Activated T-cell treated with anti-CD3 and anti-CD28 coated beads for 48 hours (primary cell): ENCODE measurements at regions not wholly inside any gene's neighbourhood (a gene's known extent, or its start where the extent isn't known, plus 50 kb on each side); places are given as distances from the start of the nearest gene placed in this dataset.

Experiments used
- DNase-seq: peaks from one replicate; pipeline ENCODE4 v3.0.0-alpha.2; 2020; ENCODE audit warnings: low read depth

DNA sequence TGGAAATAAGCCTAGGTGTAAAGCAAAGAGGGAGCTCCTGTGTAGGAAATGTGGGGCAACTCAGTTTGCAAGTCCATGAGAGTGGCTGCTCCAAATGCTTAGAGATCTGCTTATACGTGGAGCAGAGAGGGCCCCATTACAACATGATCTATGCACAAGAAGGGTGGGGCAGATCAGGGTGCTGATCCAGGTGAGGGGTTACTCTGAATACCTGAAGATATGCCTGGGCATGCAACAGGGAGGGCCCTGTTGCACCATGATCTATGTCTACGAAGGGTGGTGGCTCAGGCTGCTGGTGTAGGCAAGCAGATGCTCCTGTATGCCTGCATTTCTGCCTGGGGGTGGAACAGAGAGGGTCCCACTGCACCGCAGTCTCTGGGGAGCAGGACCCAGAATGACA is 1121.2 kb downstream of the RAPGEF2 start:
- no peak for DNase-seq

DNA sequence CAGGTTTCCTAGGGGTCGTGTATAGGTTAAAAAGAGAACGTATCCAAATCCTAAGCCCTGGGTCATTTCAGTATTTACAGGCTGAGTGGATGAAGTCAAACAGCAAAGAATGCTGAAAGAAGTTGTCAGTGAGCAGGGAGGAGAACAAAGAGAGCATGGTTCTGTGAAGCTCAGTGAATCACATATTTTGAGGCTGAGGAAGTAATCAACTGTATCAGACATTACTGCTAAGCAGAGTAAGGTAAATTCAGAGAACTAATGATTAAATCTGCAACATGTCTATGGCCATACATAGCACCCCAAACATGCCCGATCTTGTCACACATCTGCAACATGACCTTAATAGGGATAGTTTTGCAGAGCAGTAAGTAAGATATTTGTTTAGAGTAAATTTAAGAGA is 1130.3 kb downstream of the RAPGEF2 start:
- no peak for DNase-seq

DNA sequence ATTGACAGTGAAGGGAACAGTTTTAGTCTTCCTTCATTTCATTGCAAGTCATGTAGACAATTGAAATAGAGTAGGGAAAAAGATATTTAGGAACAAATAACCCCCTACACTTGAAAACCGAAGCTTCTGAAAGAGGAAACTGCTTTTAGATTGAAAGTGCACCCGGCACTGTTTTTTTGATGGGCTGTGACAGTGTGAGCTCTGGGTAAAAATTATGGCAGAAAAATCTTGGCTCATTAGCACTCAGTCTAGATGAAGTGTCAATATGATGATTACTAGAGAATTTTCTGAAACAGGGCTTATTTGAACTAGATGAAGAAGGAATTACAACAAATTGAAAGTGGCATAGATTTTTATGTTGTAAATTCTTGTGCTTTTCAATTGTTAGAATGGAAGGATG is 1132.4 kb downstream of the RAPGEF2 start:
- no peak for DNase-seq

DNA sequence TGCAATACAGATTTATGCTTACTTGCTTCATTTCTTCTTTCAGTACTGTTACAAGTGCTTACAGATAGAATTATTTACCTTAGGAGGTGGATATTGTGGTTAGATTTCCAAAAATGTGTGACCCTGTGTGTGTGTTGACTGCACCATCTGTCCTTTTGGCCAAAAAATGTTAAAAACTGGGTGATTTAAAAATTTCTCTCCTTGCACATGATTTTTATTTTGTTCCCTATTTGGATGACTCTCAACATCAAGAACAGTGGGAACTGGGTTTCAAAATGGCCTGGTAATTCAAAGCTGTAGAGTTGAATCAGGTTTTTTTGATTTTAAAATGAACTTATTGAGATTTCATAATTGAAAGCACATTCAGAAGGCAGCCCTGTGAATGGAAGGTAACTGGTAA is 1132.9 kb downstream of the RAPGEF2 start:
- no peak for DNase-seq

DNA sequence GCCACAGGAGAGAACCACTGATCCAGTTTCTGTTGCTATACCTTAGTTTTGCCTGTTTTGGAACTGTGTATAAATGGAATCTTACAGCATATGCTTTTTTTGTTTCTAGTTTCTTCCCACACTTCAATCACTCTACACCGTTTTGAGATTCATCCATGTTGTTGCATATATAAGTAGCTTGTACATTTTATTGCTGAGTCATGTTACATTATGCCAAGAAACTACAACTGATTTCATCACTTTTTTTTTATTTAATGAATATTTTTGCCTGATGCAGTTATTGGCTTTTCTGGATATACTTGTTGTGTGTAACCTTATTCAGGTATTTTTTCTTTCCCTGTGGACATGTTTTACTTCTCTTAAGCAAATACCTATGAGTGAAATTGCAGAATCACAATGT is 1135.9 kb downstream of the RAPGEF2 start:
- DNase-seq: no peak

DNA sequence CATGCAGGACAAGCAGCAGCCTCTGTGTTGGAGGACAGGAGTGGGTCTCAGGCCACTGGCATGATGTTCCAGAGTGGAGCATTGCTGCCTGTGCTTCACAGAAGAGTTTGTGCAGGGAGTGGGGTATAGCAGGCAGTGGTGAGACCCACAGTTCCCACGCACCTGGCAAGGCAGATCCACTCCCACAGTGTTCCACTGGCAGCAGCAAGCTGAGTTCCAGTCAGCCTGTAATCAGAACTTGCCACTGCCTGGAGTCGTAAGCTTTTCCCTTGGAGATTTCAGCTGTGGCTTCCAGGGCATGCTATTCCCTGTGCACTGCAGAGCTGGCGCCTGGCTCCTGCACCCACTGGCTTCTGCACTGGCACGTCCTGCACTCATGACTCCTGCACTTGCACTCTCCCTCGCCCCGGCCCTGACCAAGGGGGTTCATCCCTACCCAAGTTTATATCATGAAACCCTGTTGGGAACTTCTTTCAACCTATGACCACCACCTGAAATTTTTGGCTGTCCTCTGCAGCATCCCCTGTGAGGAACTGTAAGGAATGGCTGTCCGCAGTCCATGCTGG is 1144.3 kb downstream of the RAPGEF2 start:
- no peak for DNase-seq

DNA sequence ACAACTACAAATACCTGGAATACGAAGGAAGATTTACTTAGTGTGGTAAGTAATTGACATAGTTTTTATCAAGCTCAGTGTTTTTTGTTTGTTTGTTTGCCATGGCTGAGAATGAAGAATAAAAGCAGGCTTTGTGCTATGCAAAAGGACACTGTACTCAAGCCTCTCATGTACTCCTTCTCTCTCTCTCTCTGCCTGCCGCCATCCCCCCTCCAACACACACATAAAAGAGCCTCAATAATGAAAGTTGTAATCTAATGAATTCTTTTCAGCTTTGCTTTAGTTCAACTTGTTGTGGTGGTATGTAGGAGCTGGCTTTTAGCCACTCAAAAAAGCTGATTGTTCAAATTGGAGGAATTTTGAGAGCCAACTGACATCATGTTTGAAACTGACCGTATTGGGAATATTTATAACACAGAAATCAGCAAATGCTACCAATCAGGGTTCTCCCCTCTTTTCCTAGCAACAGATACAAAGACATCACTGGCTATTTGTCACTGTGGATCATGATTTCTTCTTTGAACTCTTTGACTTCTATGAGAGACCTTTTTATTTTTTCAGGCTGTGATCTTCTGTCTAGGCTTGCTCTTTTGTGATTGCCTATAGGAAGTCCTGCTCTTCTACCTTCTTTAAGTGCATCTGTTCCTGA is 1148.8 kb downstream of the RAPGEF2 start:
- DNase-seq: no peak

DNA sequence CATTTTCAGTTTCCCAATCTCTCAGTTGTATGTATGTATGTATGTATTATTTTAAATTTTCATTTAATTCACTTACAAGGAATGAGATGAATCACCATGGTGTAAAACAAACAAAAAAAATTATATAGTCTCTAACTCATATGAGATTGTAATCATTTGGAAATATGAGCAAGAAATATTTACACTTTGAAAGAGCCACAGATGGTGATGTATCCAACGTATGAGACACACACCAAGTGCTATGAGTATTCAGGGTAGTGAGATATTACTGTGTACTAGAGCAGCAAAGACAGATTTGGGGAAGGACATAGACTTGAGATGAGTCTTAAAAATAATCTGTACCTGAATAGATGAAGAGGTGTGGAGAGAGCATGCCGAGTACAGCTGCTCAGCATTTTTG is 1154.4 kb downstream of the RAPGEF2 start:
- DNase-seq: no peak

DNA sequence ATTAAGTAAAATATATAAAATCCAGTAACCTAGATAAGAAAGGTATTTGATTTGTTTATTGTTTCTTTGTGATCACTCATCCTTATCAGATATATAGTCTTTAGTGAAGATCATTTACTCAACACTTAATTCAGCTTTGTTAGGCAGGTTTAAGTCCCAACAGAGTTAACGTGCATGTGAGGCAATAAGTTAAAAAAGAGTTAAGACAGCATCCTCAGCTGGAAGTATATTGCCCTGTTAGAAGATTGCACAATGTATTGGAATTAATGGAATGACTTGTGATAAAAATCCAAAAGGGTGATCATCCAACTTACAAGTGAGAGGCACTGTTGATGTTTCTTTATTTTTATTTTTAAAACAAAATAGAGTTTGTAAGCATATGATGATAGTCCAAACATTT is 1162.1 kb downstream of the RAPGEF2 start:
- DNase-seq: no peak

DNA sequence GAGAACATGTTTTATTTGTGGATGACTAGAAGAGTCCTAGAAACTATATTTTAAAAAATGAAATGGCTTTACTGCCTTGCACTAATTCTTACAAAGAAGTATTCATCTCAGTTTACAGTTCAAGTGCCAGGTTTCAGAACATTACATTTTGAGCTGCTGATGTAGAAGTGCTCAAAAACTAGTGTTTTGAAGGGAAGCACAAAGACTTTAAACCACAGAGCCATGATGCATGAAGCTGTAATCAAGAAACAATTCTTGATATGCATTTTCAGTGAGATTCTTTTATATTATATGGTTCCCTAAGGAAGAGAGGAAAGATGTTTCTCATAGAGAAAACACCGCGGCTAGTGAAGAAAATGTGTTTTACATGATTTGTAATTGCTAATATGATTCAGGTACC is 1163.0 kb downstream of the RAPGEF2 start:
- no peak for DNase-seq

DNA sequence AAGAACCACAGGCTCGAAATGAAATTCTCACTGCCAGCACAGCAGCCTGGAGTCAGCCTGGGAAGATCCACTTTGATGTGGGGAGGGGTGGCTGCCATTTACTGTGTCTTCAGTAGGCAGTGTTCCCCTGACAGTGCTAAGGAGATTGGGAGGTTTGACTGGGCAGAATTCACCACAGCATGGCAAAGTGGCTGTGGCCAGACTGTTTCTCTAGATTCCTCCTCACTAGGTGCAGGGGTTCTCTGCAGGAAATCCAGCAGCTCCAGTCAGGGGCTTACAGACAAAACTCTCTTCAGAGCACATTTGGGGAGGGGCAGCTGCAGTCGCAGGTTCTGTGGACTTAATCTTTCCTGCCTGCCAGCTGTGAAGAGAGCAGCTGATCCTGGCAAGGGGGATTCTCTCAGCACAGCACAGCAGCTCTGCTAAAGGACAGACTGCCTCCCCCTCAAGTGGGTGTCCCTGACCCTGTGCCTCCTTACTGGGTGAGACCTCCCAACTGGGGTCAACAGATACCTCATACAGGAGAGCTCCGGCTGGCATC is 1174.0 kb downstream of the RAPGEF2 start:
- no peak for DNase-seq

DNA sequence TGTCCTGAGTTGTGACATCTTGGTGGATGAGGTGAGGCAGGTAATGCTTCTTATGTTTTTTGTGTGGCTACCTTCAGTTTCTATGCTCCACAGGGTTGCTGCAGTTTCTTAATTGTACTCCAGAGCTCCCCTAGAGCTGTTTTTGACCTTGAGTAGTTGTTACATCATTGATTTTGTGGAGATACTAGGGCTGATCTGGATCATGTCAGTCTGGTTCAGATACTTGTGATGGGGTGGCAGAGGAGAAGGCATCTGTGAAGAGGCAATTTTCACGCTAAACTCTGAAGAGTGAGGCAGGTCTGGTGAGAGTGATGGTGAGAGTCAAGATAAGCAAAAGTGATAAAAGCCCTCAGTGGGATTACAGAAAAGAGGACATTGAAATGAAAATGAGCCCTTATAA is 1180.2 kb downstream of the RAPGEF2 start:
- no peak for DNase-seq

DNA sequence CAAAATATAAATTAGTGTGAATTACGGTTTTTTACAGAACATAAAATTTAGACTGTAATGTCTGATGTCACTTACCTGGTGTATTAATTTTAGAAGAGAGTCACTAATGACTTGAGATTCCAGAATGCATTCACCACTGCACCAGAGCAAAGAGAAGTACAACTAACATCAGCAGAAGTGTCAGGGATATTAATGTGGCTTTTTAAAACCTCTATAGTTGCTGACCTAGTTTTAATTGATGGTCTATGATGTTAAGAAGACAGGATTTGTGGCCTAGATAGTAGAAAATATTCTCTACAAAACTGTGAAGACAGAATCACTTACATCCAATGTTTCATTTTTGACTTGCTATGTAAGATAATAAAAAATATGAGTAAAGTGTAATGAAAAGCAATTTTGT is 1181.6 kb downstream of the RAPGEF2 start:
- DNase-seq: no peak

DNA sequence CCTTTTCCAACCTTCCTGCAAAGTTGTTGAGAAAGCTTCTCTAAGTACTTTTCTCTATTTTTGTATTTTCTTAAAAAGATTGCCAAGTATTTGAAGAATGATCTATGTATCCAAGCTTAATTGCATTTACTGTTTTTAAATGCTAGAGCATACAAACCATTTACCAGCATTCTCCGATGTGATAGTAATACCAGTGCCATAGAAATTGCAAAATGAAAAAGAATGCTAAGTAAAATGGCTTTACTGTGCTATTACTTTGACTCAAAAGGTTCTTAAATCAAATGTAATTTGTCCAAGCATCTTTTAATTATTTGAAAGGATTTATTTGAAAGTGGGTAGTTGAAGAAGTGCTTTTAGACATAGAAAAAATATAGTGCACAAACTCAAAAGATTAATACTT is 1183.2 kb downstream of the RAPGEF2 start:
- no peak for DNase-seq

DNA sequence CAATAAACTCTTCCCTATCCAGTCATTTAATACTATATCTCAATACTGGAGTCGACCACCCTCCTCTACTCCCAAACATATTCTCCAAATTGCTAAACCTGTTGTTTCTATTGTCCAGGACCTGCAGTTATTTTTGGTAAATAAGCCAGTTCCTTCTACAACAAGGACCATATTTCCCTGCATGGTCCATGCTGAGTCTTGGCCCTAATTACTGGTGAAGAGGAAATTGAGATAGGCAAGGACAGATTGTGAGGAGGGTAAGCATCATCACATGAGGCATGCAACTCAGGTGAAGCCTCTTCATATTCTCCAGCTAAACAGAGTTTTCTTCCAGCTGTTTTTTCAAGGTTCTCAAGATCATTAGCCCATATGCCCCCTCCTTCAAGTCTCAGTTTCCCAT is 1193.6 kb downstream of the RAPGEF2 start:
- DNase-seq: no peak

DNA sequence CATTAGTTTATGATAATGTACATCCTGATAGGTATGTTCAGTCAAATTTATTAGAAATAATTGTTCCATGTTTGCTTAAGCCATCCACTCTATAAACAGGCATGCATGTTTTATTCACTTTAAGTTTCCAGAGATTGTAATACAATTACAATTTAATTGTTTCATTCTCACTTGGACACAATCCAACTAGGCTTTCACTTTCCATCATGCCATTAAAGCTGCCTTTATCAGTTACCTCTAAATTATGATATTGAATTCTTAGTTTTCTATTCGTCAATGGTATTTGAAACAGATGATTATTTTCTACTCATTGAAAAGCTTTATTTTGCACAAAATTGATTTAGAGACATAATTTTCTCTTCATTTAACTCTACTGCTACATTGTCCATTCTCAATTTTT is 1196.3 kb downstream of the RAPGEF2 start:
- no peak for DNase-seq

DNA sequence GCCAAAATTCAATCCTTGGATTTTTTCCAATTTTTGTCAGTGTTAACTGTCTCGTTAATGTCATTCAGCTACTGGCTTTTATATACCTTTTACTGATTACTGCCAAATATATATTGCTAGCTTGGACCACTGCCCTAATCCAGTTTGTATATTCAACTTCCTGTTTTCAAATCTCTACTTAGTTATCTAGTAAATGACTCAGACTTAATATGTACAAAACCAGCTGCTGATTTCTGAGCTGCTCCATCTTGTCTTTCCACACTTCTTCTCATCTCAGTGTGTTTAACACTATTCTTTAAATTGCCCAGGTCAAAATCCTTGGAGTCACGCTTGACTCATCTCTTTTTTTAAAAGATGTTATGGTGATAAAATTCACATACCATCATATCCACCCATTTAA is 1196.7 kb downstream of the RAPGEF2 start:
- DNase-seq: no peak

DNA sequence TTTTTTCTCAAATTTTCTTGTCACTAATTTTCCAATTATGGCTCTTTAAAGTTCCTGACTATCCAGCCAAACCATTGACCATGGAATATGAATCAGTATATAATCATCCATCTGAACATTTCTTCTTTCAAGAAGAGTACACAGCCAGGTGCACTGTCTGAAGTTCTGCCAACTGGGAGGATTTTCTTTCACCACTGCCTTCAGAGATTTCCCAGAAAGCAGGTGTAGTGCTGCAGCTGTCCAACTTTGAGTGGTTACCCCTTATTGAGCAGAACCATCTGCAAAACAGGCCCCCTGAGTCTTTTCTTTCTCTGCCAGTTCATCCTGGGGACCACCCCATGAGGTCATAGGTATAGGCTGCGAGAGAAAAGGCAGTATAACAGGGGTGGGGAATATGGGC is 1213.2 kb downstream of the RAPGEF2 start:
- DNase-seq: no peak

DNA sequence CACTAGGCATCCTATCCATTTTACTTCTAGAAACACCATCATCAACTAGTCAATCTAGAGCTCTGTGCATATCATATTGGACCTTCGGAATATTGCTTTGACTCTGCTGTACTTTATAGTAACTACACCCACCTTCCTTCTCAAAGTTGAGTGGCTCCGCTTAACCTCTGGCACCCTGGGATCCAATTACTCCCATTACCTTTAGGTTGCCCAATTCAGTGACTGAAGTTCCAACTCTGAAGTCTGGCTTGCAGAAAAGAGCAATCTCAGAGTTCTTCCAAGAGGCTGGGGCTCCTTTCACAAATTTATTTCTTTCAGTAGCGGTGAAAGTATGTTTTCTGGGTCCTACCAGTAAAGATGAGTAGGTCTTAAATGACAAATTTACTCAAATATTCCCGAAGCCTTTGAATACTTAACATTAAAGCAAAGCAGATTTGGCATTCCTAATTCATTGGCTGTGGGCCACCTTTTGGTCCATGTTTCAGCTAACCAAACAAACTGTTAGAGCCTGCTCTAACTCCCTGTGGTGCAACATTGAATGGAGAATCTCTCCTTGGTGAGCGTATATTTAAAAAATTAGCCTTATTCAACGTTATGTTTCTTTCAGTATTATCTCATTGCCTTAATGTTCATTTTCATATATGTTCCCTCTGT is 1215.8 kb downstream of the RAPGEF2 start:
- no peak for DNase-seq

DNA sequence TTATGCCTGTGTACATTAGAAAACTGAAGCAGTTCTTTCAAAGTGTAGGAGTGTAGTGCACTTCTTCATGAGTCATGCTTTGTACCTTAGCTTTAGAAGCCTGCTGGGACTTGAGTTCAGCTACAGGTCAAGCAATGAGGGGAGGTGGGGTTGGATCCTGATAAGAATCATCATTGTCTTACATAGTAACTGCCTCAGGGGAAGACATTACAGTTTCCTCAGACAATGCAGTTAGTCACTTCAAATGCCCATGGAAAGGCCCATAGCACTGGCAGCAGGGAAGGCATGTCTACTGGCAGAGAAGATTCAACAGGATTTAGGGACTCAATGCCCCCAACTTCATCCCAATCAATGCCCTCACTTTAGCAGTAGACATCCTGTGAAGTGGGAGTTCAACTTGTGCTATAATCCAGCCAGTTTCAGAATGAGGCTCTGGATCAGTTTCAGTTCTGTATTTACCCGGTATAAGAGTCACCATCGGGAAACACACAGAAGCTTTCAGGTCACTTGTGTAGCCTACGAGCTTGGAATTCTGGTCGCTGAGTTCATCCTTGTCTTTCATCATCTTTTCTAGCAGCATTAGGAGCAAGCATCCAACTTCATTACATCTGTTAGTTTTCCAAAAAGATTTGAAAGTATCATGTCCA is 1216.5 kb downstream of the RAPGEF2 start:
- no peak for DNase-seq

DNA sequence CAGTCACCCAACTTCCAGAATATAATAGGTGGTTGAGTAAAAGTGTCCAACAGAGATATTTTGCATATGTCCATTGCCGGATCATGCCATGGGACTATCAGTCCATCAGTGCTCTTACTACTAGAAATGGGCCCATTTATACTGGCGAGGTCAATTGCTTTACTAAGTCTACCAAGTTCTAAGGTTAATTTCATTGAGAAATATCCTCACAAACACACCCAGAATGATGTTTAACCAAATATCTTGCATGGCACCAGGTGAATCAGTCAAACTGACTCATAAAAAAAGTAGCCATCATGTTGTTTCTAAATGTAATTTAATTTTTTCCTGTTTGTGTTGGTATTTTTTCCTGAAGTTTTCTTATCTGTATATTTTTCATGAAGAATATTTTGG is 1217.0 kb downstream of the RAPGEF2 start:
- DNase-seq: no peak

DNA sequence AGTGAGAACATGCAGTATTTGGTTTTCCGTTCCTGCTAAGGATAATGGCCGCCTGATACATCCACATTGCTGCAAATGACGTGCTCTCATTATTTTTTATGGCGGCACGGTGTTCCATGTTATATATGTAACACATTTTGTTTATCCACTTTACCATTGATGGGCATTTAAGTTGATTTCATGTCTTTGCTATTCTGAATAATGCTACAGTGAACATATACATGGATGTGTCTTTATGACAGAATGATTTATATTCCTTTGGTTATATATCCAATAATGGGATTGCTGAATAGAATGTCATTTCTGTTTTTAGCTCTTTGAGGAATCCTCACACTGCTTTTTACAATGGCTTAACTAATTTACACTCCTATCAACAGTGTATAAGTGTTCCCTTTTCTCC is 1223.2 kb downstream of the RAPGEF2 start:
- DNase-seq: no peak

DNA sequence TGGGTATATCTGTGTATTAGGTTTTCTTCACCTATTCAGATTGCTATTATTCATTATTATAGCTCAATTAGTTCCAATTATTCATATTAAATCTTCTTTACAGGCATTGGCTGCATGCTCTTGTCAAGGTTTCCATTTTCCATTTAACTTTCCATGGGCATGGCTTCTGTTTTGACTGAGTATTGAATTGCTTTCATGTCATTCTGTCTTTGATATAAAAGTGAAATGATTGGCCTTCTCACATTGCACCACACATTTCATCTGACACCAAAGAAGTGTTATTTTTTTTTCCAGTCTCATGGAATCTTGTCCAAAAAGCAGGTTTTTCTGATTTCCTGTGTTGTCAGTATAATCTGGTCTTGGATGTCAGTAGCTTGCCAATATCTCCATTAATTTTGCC is 1244.3 kb downstream of the RAPGEF2 start:
- DNase-seq: no peak
